H1 (cell line): ENCODE measurements at regions not wholly inside any gene's neighbourhood (a gene's known extent, or its start where the extent isn't known, plus 50 kb on each side); places are given as distances from the start of the nearest gene placed in this dataset.
A peak's percentile ranks its signal among the peaks of the same experiment; 100 is the strongest.

Experiments
- CTCF ChIA-PET: fragments of 300-600 bp; sonication (Branson Sonifier 250); formaldehyde crosslinking; loops from one replicate; lab custom pipeline; 2021; ENCODE audit not compliant: partially characterized antibody; lab: Charles Lee
- POLR2A ChIA-PET: fragments of 300-600 bp; sonication (Branson Sonifier 250); formaldehyde crosslinking; loops from one replicate; lab custom pipeline; 2021; ENCODE audit warnings: inconsistent platforms; ENCODE audit not compliant: partially characterized antibody; lab: Charles Lee
- DNase-seq, 2 experiments: peaks; one replicate each; pipeline versions ENCODE4 v3.0.0 to v3.0.0-alpha.2; 2010 to 2022; ENCODE audit warnings: low spot score in 2 of 2, low read depth in 1 of 2, mixed read lengths in 1 of 2
- FAIRE-seq: peaks from 2 replicates; lab custom pipeline; 2011; peaks lifted over from hg19 to GRCh38; lab: Jason Lieb, UNC
- H2AFZ ChIP-seq: 2 replicates; pipeline ENCODE4 v1.8.1; 2012; ENCODE audit warnings: low read length, inconsistent platforms
- H2AK5ac ChIP-seq: 2 replicates; pipeline ENCODE4 v1.6.1; 2013; ENCODE audit warnings: low read depth, low read length
- H2BK120ac ChIP-seq: replicated peaks from 2 replicates; pipeline ENCODE3; 2013; ENCODE audit warnings: low read depth, low read length, inconsistent platforms
- H2BK12ac ChIP-seq: 2 replicates; pipeline ENCODE4 v1.6.1; 2013; ENCODE audit warnings: low read depth, low read length
- H2BK15ac ChIP-seq: 2 replicates; pipeline ENCODE4 v1.6.1; 2013; ENCODE audit warnings: low read length
- H2BK20ac ChIP-seq: 2 replicates; pipeline ENCODE4 v1.6.1; 2013; ENCODE audit warnings: low read length
- H2BK5ac ChIP-seq: 2 replicates; pipeline ENCODE4 v1.6.1; 2013; ENCODE audit warnings: low read depth, low read length
- H3K14ac ChIP-seq: 2 replicates; pipeline ENCODE4 v1.6.1; 2013; ENCODE audit warnings: inconsistent platforms; ENCODE audit not compliant: insufficient read length
- H3K18ac ChIP-seq: 2 replicates; pipeline ENCODE4 v1.6.1; 2013; ENCODE audit warnings: low read length; ENCODE audit errors: extremely low read depth
- H3K23ac ChIP-seq: 2 replicates; pipeline ENCODE4 v1.6.1; 2013; ENCODE audit warnings: inconsistent platforms; ENCODE audit not compliant: insufficient read length
- H3K23me2 ChIP-seq: 2 replicates; pipeline ENCODE4 v1.6.1; 2013; ENCODE audit warnings: low read depth, low read length
- H3K27ac ChIP-seq: 2 replicates; pipeline ENCODE4 v1.6.1; 2011; ENCODE audit warnings: low read depth, low read length, inconsistent platforms
- H3K27me3 ChIP-seq, 4 experiments: replicated peaks in 1 of 4; 1 replicate in 1 of 4; 2 replicates in 3 of 4; pipeline versions ENCODE4 v1.6.1 to v1.8.1; 2011 to 2013; ENCODE audit warnings: low read length in 3 of 4, mild to moderate bottlenecking in 3 of 4, inconsistent platforms in 2 of 4, mixed read lengths in 2 of 4, moderate library complexity in 1 of 4; ENCODE audit not compliant: control insufficient read depth in 3 of 4, insufficient read depth in 3 of 4; ENCODE audit errors: extremely low read depth in 1 of 4
- H3K36me3 ChIP-seq, 4 experiments: 2 replicates each; pipeline versions ENCODE4 v1.6.1 to v1.8.1; 2011 to 2013; ENCODE audit warnings: mild to moderate bottlenecking in 4 of 4, low read length in 3 of 4, moderate library complexity in 2 of 4, control low read depth in 1 of 4, inconsistent platforms in 1 of 4; ENCODE audit not compliant: insufficient read depth in 4 of 4, control insufficient read depth in 2 of 4
- H3K4ac ChIP-seq: replicated peaks from 2 replicates; pipeline ENCODE3; 2013; ENCODE audit warnings: low read length, low read depth, mixed read lengths, inconsistent platforms; ENCODE audit not compliant: insufficient read length
- H3K4me1 ChIP-seq, 4 experiments: replicated peaks in 1 of 4; 1 replicate in 1 of 4; 2 replicates in 3 of 4; pipeline versions ENCODE4 v1.6.1 to v1.8.1; 2011 to 2013; ENCODE audit warnings: low read length in 3 of 4, inconsistent platforms in 2 of 4, mixed read lengths in 1 of 4; ENCODE audit not compliant: insufficient read depth in 4 of 4, control insufficient read depth in 3 of 4
- H3K4me2 ChIP-seq, 2 experiments: 2 replicates each; pipeline versions ENCODE4 v1.6.1 to v1.8.1; 2011 to 2013; ENCODE audit warnings: low read depth in 2 of 2, low read length in 2 of 2, control low read depth in 1 of 2, inconsistent platforms in 1 of 2, mild to moderate bottlenecking in 1 of 2; ENCODE audit not compliant: insufficient read depth in 1 of 2
- H3K4me3 ChIP-seq, 4 experiments: fragments of 200-600, 300-600 bp in 1 of 4; sonication (generic), shearing (Covaris generic), sonication (Bioruptor Twin) in 1 of 4; 2 replicates each; pipeline versions ENCODE4 v1.5.1 to v1.8.1; 2011 to 2016; ENCODE audit warnings: low read length in 4 of 4, low read depth in 3 of 4, control low read depth in 2 of 4, inconsistent platforms in 2 of 4, mild to moderate bottlenecking in 2 of 4, mixed read lengths in 1 of 4, moderate library complexity in 1 of 4; ENCODE audit not compliant: insufficient read depth in 2 of 4; ENCODE audit errors: extremely low read depth in 1 of 4
- H3K56ac ChIP-seq: replicated peaks from 2 replicates; pipeline ENCODE3; 2013; ENCODE audit warnings: low read depth, mild to moderate bottlenecking, mixed read lengths, low read length, inconsistent platforms; ENCODE audit not compliant: insufficient read length
- H3K79me1 ChIP-seq: 2 replicates; pipeline ENCODE4 v1.6.1; 2013; ENCODE audit warnings: low read depth, low read length, control low read depth
- H3K79me2 ChIP-seq, 2 experiments: 2 replicates each; pipeline versions ENCODE4 v1.6.1 to v1.8.1; 2012 to 2013; ENCODE audit warnings: low read length in 2 of 2, mild to moderate bottlenecking in 2 of 2, inconsistent platforms in 1 of 2; ENCODE audit not compliant: insufficient read depth in 2 of 2, control insufficient read depth in 1 of 2
- H3K9ac ChIP-seq, 4 experiments: replicated peaks in 1 of 4; 1 replicate in 1 of 4; 2 replicates in 3 of 4; pipeline versions ENCODE4 v1.6.1 to v1.8.1; 2011 to 2013; ENCODE audit warnings: low read depth in 3 of 4, low read length in 3 of 4, control low read depth in 2 of 4, mild to moderate bottlenecking in 2 of 4, moderate library complexity in 2 of 4, inconsistent platforms in 1 of 4; ENCODE audit errors: extremely low read depth in 1 of 4
- H3K9me3 ChIP-seq, 2 experiments: 2 replicates each; pipeline versions ENCODE4 v1.6.1 to v1.8.1; 2012 to 2013; ENCODE audit warnings: mild to moderate bottlenecking in 2 of 2, moderate library complexity in 2 of 2, control low read depth in 1 of 2, inconsistent platforms in 1 of 2, low read depth in 1 of 2, low read length in 1 of 2, mixed read lengths in 1 of 2; ENCODE audit not compliant: insufficient read depth in 2 of 2
- H4K20me1 ChIP-seq, 2 experiments: replicated peaks in 1 of 2; 2 replicates each; pipeline versions ENCODE3 to v1.8.1; 2011 to 2013; ENCODE audit warnings: inconsistent platforms in 2 of 2, low read length in 2 of 2, mild to moderate bottlenecking in 1 of 2; ENCODE audit not compliant: insufficient read depth in 2 of 2, control insufficient read depth in 1 of 2
- H4K5ac ChIP-seq: 2 replicates; pipeline ENCODE4 v1.6.1; 2013; ENCODE audit warnings: low read length, low read depth, mixed read lengths, inconsistent platforms; ENCODE audit not compliant: insufficient read length
- H4K8ac ChIP-seq: 2 replicates; pipeline ENCODE4 v1.8.0; 2013; ENCODE audit warnings: mild to moderate bottlenecking, moderate library complexity, low read length, inconsistent platforms; ENCODE audit not compliant: insufficient read depth; ENCODE audit errors: extremely low read depth
- H4K91ac ChIP-seq: replicated peaks from 2 replicates; pipeline ENCODE3; 2013; ENCODE audit warnings: low read length, mixed read lengths, inconsistent platforms; ENCODE audit not compliant: insufficient read length
- CEBPB ChIP-seq: IDR thresholded peaks from 2 replicates; pipeline ENCODE4 v1.6.1; 2012; ENCODE audit warnings: low read depth, low read length
- FOSL1 ChIP-seq: IDR thresholded peaks from 2 replicates; pipeline ENCODE4 v1.6.1; 2011; ENCODE audit warnings: mild to moderate bottlenecking, low read depth, low read length, moderate library complexity; ENCODE audit not compliant: insufficient read depth
- KDM1A ChIP-seq: fragments of 200-600, 300-600 bp; sonication (generic); IDR thresholded peaks from 2 replicates; pipeline ENCODE4 v1.7.1; 2016; ENCODE audit warnings: mild to moderate bottlenecking, low read length, borderline replicate concordance
- MAFK ChIP-seq: IDR thresholded peaks from 2 replicates; pipeline ENCODE4 v1.6.1; 2012; ENCODE audit warnings: low read depth, mild to moderate bottlenecking, improper control_type of control experiment, low read length
- SP4 ChIP-seq: IDR thresholded peaks from 2 replicates; pipeline ENCODE4 v1.6.1; 2012; ENCODE audit warnings: low read length, inconsistent platforms
- TCF12 ChIP-seq: IDR thresholded peaks from 2 replicates; pipeline ENCODE4 v1.6.1; 2011; ENCODE audit warnings: low read depth, mild to moderate bottlenecking, low read length
- WGBS, 2 experiments: shearing (Covaris generic) in 1 of 2; methylation state at CpG; one replicate each; pipeline versions ENCODE4 v1.1.6 to v1.1.7; 2013 to 2015; ENCODE audit warnings: low lambda C conversion rate in 2 of 2, mixed read lengths in 2 of 2, inconsistent platforms in 1 of 2, low coverage in 1 of 2, missing lambda C conversion rate in 1 of 2; ENCODE audit not compliant: insufficient replicate concordance in 2 of 2, insufficient coverage in 1 of 2, insufficient read length in 1 of 2; ENCODE audit errors: extremely low coverage in 1 of 2, missing lambda C conversion rate in 1 of 2; 5-methylcytosine and 5-hydroxymethylcytosine counted together
- TF ChIP-seq, protein P1 (sequence below): IDR thresholded peaks from 2 replicates; pipeline ENCODE4 v1.6.1; 2012; ENCODE audit warnings: inconsistent platforms

DNA sequence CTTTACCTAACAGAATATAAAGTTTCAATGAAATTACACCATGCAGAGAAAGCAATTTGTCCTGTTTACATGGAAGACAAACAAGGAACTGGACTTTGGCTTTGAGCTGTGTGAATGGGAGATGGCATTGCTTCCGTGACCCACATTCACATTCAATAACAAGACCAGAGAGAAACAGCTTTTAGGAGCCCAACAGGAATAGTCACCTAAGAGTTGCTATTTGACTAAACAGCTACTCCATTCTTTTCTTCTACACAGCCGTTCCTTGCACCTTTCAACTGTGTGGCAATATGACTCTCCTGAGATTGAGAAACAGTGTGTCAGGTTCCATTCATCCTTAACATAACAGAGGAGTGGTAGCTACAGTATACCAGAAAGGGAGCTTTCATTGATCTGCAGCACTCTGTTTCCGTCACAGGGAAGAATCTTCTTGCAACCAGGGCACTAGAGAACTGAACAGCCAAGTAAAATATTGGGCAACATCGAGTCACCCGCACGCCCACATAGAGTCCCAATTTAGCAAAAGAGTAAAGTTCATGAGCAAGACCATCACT lies 355.1 kb downstream of the HAO1 start:
- Histone ChIP-seq H4K8ac (no peak overlapping the region), H4K20me1 (no peaks in the 10 kb centered on the region), H4K91ac (no peak overlapping the region), H2AFZ (peak overlapping the region; percentile 46; the same call in 1 of the 2 replicates), H2BK12ac (no peak overlapping the region), H3K18ac (no peak overlapping the region), H2BK5ac (no peak overlapping the region), H3K56ac (no peak overlapping the region), H2BK120ac (no peak overlapping the region), H3K4me3 (no peak overlapping the region), H3K36me3 (no peaks in the 10 kb centered on the region), H2BK20ac (no peak overlapping the region), H3K23ac (no peak overlapping the region), H3K4me1 (peaks cover 0 to 2% (median 0%) of the 10 kb centered on the region in 4 experiments; a peak in 1 of 7 replicates), H3K23me2 (no peaks in the 10 kb centered on the region), H3K27ac (no peak overlapping the region), H3K79me2 (no peaks in the 10 kb centered on the region), H2AK5ac (no peak overlapping the region), H3K14ac (no peak overlapping the region), H3K27me3 (no peaks in the 10 kb centered on the region), H3K4me2 (no peak overlapping the region), H4K5ac (no peak overlapping the region), H2BK15ac (no peak overlapping the region), H3K9me3 (no peaks in the 10 kb centered on the region), H3K79me1 (no peaks in the 10 kb centered on the region), H3K4ac (no peak overlapping the region), H3K9ac (no peak overlapping the region)
- CTCF ChIA-PET = interaction anchor here (1.6 kb wide), 1 partner anchor 11 kb away, joined by 3 read pairs; no protein-coding TSS in a partner anchor
- WGBS, 2 experiments = 94% methylated on average over 6 of the region's 6 CpGs; no CpG with 5 or more reads in 1 of the 2 experiments
- DNase-seq (no peak), FAIRE-seq (no peak)
- TF ChIP-seq FOSL1 (no peak), MAFK (no peak), SP4 (no peak), TCF12 (no peak), KDM1A (no peak), CEBPB (no peak)
- TF ChIP-seq, protein P1, sequence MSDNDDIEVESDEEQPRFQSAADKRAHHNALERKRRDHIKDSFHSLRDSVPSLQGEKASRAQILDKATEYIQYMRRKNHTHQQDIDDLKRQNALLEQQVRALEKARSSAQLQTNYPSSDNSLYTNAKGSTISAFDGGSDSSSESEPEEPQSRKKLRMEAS = no peak
- POLR2A ChIA-PET = no interaction called here
